CD4-positive, alpha-beta T cell treated with Interleukin-4 for 1 hour (primary cell): ENCODE measurements at regions not wholly inside any gene's neighbourhood (a gene's known extent, or its start where the extent isn't known, plus 50 kb on each side); places are given as distances from the start of the nearest gene placed in this dataset.

Experiments
- DNase-seq, 2 donors: peaks; one replicate each; pipeline ENCODE4 v3.0.0-alpha.2; 2020 to 2022

DNA sequence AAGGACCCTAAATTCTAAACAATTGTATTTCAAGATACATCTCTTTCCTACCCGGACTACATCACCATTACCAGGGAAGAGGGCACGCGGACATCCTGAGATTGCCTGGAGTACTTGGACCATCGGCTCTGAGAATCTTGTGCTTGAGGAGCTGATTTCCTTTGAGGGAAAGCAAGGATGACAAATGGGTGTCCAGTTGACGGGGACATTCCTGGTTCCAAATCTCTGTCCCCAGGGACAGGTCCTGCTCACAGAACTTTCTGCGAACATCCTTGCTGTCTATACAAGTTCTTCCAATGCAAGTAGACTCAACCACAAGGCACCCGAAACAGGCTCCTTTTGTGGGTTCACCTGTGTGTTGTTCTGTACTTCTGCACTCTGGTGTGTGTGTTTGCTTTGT lies 289.5 kb upstream of the MYT1L start:
- DNase-seq = no peak

DNA sequence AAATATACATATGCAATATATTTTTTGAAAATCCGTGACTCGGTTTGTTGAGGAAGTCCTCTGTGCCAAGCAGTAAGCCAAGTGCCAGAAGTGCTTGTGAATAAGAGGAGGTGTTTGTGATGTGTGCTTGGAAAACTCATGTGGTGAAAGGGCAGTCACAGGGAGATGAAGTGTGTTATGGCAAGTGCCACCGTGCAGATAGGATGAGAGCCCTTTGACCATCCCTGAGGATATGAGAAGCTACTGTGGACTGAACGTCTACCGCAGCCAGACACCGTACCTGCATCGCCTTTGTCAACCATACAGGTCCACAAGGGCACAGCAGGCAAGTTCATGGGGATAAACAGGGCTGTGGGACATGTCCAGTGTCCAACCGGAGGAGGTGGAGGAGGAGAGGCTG lies 288.9 kb upstream of the MYT1L start:
- DNase-seq = no peak

DNA sequence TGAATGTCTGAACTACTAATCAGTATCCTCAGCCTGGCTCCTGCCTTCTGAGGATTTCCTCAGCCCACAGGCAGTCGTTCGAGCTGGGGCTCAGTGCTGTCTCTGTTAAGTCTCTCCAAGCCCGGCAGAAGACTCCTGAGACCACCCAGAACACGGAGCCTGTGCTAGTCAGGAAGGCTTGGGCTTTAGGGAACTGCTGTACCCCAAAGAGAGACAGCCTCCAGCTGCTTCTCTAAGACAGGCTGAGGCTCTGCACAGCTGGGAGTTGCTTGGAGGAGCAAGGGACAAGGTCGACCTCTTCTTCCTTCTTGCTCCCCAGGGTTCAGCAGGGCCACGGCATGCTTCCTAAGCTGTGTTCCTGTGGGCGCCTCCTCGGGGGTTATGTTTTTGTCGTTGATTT lies 283.4 kb upstream of the MYT1L start:
- no peak for DNase-seq

DNA sequence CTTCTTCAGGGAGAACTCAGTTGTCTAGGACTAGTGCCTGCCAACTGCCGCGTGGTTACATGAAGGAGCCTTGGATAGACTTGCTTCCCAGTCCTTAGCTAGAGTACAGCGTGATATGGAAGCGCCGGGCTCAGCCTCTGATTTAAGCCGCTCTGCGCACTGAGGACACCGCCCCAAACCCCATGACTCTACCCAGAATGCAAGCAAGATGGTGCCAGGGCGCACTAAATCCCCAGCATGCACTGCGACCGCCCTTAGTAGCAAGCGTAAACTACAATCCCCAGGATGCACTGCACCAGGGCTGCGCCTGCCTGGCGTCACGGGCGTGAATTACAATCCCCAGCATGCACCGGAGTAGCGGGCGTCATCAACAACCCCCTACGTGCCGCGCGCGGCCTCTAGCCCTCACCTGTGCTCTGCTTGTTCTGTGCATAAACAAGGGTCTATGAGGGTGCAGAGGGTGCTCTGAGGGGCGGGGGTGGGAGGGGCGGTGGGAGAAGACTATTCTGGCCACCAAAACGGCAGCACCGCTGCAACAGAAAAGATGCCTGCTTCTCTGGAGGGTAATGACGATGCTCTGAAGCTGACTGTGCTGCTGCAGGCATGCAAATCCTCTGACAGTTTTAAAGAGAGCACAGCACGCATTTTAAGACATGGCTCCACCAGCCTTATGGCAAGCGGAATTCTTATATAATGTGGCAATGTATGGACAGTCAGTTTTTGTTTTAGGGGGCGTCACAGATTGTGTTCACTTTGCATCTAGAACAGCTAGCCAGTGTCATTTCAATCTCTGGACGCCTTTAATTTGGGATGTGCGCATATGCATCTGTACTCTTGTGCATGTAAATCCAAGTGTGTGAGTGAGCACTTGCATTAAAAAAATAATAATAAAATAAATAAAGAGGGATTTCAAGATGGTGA lies 282.5 kb upstream of the MYT1L start:
- peak; percentile 89 to 91 for DNase-seq

DNA sequence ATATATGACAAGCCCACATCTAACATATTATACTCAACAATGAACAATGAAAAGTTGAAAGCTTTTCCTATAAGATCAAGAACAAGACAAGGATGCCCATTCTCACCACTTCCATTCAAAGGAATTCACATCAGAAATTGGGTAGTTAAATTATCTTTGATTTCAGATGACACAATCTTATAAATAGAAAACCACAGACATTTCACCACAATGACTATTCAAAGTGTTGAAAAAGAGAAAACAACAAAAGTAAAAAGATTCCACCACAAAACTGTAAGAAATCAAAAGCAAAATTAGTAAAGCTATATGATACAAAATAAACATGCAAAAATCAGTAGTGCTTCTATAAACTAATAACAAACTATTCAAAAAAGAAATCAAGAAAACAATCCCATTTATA lies 279.7 kb upstream of the MYT1L start:
- no peak for DNase-seq

DNA sequence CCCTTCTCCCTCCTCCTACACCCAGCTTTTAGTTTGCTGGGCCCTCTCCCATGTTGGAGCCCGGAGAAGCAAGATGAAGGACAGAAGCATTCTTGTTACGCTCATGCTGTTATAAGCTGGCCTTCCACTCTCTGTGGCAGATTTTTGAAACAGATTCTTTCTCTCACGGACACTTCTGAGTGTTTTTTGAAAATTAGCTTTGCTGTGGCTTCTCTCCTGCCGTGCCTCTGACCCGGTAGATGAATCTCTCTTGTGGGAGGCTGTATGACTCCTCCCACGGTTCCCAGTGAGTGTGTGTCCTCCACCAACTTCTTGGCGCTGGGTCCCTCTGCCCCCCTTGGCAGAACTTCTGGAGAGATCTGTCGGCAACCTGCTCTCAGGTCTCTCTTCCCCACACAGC lies 269.3 kb upstream of the MYT1L start:
- DNase-seq = no peak

DNA sequence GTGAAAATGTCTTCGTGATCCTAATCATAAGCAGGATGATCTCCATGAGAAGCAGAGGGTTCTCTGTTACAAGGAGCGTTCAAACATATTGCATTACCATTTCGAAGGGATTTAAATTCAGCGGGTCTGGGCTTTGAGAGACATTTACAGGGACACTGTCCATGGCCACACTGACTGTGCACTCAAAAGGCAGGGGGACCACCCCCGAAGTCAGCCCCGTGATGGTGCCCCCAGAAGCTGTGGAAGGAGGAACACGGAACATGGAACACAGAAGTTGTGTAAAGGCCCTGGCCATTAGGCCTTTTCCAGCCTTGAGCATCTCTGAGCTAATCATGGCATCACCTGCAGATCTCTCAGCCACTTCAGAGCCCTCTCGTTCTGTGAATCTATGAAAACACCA lies 268.4 kb upstream of the MYT1L start:
- DNase-seq = no peak

DNA sequence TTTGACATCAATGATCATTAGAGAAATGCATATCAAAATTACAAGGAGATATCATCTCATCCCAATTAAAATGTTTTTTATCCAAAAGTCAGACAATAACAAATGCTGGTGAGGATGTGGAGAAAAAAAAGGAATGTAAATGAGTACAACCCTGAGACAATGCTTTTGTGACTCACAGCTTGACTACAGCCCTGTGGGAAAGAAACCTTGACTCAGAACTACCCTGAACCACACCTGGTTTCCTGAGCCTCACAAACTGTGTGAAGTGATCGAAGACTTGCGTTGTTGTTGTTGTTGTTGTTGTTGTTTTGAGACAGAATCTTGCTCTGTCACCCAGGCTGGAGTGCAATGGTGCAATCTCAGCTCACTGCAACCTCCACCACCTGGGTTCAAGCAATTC lies 266.6 kb upstream of the MYT1L start:
- no peak for DNase-seq

DNA sequence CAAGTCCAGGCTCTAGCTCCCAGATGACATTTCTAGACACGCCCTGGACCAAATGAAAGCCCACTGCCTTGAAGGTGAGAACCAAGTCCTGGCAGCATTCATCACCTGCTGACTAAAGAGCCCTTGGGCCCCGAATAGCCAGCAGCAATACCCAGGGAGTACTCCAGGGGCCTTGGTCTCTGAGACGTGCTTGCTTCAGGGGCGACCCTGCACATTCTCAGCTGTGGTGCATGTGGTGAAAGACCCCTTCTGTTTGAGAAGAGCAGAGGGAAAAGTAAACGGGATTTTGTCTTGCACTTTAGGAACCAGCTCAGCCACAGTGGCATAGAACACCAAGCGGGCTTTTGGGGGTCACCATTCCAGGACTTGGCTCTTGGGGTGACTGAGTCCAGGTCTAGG lies 260.5 kb upstream of the MYT1L start:
- no peak for DNase-seq

DNA sequence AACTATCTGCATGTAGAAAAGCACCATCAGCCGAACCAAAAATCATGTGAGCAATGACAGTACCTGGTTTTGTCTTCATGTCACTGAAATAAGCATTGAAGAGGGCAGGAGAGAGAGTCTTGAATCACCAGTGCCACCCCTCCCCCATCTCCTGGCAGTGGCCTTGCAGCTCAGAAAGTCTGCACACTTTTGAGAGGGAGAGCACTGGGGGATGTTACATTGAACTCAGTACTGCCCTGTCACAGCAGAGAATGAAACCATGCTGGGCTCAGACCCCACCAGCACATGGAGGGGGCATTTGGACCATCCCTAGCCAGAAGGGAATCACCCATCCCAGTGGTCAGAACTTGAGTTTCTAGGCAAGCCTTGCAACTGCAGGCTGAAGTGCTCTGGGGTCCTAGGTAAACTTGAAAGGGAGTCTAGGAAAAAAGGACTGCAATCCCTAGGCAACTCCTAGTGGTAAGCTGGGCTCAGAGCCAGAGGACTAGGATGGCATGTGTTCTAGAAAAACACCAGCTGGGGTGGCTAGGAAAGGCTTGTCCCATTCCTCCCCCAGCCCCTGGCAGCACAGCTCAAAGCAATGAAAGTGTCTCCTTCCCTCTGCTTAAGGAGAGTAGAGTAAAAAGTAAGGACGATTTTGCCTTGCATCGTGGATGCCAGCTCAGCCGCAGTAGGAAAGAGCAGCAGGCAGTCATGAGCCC lies 259.9 kb upstream of the MYT1L start:
- no peak for DNase-seq

DNA sequence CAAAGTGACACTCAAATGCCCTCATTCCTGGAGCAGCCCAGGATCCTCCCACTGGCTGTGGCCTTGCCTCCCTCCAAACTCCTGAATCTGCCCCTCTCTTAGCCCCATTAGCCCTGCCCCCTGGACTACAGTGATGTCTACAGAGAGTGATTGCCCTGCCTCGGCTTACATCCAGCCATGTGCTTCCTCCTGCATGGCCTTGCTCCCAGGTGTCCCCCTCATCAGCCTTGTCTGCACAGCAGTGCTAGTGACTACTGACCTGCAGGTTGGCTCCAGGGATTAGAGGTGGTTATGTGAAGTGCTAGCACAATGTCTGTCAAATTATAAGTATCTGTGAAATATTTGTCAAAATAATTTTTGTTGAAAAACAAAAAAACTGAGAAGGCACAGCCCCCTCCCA lies 259.1 kb upstream of the MYT1L start:
- no peak for DNase-seq

DNA sequence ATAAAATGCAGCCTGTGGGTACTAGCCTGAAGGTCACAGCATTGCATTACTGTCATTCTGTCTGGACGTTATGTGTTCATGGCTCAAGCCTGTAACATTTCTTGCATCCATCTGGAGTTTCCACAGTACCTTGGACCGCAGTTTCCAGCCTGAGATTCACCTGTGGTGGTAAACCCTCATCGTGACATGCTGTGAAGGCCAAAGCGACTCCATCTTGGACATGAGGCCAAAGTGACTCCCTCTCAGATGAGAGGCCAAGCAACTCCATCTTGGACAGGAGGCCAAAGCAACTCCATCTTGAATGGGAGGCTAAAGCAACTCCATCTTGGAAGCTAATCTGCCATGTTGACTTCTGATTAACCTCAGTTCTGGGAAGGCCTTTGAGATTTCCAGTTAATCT lies 257.7 kb upstream of the MYT1L start:
- DNase-seq = no peak

DNA sequence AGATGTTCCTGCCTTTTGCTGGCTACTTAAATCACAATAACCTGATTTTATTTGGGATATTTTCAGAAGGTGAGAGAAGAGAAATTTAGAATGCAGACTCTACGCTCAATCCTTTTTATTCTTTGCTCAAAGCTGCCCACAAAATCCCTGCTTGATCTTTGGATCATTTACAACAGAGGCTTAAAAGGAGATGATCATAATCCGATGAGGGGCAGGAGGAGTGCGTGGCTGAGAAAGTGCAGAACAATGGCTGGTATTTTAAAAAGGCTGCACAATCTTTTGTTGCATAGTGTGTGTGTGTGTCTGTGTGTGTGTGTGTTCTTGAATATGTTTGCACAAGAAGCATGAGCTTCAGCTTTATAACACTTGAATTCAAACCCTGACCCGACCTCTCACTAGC lies 256.3 kb upstream of the MYT1L start:
- DNase-seq = no peak

DNA sequence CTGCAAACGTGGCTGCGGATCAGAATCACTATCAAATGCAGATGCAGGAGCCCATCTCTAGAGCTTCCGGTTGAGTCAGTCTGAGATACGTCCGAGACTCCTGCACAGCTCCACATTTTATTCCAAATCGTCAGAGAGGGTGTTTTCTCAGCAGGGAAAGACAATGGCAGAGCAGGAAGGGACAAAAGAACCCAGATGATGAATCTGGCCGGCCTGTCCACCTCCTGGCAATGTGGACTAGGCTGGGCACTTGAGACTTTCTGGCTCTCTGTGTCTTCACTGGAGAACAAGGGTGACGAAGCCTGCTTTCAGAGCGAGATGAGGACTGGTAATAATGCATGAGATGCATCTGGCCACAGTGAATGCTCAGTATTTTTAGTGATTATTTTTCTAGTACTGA lies 255.9 kb upstream of the MYT1L start:
- DNase-seq = peak in 1 of 2 donors; percentile 6

DNA sequence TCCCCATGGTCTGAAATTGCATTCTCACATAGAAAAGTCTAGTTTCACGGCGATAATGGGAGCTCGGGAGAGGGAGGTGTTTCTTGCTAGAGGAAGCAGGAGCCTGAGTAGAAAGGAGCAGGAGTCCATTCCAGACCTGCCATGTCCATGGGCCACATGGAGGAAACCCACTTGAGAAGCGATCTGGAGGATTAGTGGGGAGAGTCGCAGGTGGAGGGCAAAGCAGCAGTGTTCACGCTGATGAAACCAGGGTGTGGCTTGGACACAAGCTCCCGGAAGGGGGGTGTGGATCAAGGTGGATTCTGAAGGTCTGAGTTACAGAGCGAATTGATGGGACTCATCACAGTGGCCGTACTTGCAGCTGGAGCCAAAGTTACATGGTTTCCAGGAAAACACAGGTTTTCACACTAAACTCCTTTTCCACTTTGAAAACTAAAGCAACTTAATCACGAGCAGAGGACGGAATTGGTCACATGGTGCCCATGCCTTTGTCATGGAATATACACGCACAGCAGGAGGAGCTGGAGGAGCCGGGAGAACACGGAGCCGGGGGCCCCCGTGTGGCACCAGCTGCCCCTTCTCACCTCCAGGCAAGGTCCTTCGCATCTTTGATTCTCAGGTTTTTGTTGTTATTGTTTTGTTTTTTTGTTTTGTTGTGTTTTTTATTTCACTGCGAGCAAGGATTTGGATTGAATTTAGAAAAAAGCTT lies 255.1 kb upstream of the MYT1L start:
- peak in 1 of 2 donors; percentile 8 for DNase-seq

DNA sequence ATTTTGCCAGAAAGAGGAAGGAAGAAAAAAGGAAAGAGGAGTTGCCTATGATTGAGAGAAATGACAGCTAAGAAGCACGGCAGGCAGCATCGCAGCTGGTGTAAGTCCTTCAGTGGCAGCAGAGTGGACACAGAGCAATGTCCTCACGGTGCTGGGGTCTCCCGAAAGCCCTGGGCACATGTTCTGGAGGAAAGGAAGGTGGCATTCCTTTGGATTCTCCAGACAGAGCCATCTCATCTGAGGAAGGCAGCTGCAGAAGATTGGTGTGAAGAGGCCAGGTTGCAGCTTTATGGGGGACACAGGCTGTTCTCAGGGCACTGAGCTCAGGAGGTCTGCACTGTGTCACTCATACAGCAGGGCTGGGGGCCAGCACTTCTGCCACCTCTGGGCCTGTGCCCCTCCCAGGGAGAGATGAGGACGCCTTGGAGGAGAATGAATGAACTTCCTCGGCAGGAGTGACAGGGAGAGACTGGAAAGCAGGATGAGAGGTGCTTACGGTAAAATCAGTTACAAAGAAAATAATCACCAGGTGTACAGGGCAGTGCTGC lies 252.0 kb upstream of the MYT1L start:
- DNase-seq = peak in 1 of 2 donors; percentile 3

DNA sequence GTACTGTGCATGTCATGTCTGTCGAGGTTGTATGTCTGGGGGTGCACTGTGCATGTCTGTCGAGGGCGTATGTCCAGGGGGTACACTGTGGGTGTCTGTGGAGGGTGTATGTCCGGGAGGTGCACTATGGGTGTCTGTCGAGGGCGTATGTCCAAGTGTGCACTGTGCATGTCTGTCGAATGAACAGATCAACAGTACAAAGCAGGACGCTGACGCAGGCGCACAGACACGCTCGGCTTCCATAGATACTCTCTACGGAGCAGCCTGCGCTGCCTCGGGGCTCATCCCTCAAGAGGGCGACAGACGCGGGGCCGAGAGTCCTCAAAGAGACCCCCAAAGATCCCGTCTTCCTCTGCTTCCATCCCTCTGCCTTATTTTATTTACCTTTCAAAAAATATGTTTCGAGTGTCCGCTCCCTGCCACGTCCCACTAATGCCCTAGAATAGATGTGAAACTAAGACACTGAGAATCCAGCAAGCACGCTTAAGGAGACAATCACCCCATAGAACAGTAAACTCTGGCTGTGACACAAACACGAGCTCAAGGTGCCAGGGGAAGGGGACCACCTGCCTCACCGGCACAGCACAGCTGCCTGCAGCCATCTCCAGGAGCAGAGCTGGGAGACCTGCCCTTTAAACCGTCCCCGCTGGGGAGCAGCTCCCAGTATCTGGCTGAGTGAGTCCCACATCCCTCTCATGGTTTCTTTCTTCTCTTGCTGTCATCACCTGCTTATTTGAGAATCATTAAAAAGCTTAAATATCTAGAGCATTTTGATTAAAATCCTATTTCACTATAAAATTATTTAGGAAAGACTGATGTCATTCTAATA lies 250.5 kb upstream of the MYT1L start:
- DNase-seq = peak in 1 of 2 donors; percentile 9

DNA sequence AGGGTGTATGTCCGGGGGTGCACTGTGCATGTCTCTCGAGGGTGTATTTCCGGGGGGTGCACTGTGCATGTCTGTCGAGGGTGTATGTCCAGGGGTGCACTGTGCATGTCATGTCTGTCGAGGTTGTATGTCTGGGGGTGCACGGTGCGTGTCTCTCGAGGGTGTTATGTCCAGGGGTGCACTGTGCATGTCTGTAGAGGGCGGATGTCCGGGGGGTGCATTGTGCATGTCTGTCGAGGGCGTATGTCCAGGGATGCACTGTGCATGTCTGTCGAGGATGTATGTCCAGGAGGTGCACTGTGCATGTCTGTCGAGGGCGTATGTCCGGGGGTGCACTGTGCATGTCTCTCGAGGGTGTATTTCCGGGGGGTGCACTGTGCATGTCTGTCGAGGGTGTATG lies 249.8 kb upstream of the MYT1L start:
- peak in 1 of 2 donors; percentile 2 for DNase-seq

DNA sequence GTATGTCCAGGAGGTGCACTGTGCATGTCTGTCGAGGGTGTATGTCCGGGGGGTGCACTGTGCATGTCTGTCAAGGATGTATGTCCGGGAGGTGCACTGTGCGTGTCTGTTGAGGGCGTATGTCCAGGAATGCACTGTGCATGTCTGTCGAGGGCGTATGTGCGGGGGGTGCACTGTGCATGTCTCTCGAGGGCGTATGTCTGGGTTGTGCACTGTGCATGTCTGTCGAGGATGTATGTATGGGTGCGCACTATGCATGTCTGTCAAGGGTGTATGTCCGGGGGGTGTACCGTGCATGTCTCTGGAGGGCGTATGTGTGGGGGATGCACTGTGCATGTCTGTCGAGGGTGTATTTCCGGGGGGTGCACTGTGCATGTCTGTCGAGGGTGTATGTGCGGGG lies 249.3 kb upstream of the MYT1L start:
- DNase-seq = peak in 1 of 2 donors; percentile 8

DNA sequence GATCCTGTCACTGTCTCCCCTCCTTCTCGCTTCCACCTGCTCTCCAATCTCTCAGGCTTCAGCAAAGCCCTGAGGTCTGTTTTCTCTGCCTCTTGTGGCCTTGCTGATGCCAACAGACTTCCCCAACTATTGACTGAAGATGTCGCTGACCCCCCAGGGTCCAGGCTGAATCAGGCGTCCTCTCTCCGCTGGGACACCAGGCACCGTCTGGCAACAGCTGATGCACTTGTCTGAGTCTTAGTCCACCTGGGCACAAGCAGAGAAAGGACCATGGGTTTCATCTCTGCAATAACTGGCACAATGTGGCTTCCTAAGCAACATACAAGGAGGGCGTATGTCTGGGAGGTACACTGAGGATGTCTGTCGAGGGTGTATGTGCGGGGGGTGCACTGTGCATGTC lies 248.7 kb upstream of the MYT1L start:
- no peak for DNase-seq

DNA sequence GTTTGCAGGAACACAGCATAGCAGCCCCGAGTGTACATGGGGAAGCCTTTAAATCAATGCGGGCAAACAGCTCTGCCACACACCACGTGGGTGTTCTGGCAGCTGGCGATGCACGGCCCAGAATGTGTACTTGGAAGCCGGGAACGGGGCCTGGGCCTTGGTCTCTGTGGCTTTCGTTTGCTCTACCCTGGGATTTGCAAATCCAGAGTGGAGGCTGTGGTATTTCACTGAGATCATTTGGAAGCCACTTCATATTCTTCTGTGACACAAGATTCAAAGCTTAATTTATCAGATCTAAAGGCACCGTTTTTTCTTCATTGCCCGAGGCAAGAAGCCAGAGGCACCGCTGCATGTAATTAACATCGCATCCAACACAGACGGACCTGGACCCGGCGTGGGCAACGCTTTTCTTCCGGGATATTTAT lies 246.3 kb upstream of the MYT1L start:
- DNase-seq = no peak

DNA sequence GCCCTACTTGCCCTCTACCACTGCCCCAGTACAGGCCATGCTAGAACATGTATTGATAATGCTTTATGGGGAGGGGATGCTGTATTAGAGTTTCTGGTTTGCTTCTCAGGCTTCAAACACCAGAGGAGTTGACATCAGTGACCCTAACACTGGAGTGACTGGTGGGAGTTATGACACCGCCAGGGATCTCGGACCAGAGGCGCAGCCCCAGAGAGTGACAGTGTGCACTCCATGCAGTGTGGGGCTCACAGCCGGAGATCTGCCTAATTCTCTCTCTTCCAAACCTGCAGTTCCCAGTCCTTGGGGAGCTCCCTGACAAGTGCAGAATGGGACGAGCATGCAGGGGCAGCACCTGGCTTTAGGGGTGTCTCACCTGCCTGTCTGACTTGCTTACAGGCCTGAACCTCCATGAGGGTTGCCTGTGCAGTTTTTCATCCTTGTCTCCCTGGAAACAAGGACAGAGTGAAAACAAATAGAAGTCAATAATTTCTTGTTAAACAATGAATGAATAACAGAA lies 244.9 kb upstream of the MYT1L start:
- no peak for DNase-seq
